NCI-H82 treated with DMSO at 0.1 percent for 48 hours (cell line): ENCODE measurements at regions not wholly inside any gene's neighbourhood (a gene's known extent, or its start where the extent isn't known, plus 50 kb on each side); places are given as distances from the start of the nearest gene placed in this dataset.

Experiments
- DNase-seq: peaks from one replicate; lab custom pipeline; 2025; ENCODE audit not compliant: unreplicated experiment; lab: John Stamatoyannopoulos, UW

DNA sequence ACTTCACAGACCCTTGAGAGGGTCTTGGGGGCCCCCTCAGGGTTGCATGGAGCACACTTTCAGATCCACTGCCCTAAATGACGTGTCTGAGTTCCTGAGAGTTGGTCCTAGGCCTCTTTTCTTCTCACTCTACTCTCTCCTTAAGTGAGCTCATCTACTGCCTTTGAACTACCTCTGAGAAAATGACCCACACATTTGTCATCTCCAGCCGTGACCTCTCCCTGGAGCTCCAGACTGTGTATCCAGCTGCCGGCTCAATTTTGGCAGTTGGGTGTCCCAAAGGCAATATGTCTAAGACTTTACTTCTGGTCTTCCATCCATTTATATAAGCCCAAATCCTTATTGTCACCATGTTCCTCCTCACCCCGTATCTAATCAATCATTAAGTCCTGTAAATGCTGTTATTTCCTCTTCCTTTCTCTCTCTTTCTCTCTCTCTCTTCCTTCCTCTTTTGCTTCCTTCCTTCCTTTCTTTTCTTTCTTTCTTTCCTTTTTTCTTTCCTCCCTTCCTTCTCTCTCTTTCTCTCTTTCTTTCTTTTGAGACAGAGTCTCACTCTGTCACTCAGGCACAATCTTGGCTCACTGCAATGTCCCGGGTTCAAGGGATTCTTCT is 51.2 kb upstream of the HSPA9 start:
- no peak for DNase-seq

DNA sequence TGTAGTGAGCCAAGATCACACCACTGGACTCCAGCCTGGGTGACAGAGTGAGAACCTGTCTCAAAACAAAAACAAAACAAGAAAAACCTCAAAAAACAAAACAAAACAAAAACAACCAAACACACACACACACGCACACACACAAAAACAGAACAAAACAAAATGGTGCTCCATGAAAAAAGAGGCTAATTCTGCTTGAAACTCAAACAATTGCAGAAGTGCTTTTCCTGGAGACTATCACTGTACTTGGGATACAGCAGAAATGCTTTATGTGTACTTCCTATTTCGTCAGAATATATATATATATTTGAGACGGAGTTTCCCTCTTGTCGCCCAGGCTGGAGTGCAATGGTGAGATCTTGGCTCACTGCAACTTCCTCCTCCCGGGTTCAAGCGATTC is 49.9 kb upstream of the HSPA9 start:
- DNase-seq, result no peak
